H9 (cell line): ENCODE measurements at regions not wholly inside any gene's neighbourhood (a gene's known extent, or its start where the extent isn't known, plus 50 kb on each side); places are given as distances from the start of the nearest gene placed in this dataset.

Experiments used
- DNase-seq: peaks from one replicate; pipeline ENCODE4 v3.0.0-alpha.2; 2017
- H2AFZ ChIP-seq: one replicate; pipeline ENCODE4 v1.6.1; 2013; ENCODE audit warnings: mild to moderate bottlenecking, low read length, control low read depth, moderate library complexity
- H2AK5ac ChIP-seq: 2 replicates; pipeline ENCODE4 v1.6.1; 2013; ENCODE audit warnings: low read length, control low read depth, mixed read lengths; ENCODE audit not compliant: insufficient read length
- H2BK120ac ChIP-seq: one replicate; pipeline ENCODE4 v1.6.1; 2013; ENCODE audit warnings: low read depth, mild to moderate bottlenecking, low read length, control low read depth, inconsistent platforms; ENCODE audit not compliant: poor library complexity, severe bottlenecking
- H2BK12ac ChIP-seq: 2 replicates; pipeline ENCODE4 v1.6.1; 2013; ENCODE audit warnings: low read length, control low read depth, mixed read lengths, low read depth; ENCODE audit not compliant: insufficient read length
- H2BK15ac ChIP-seq: 2 replicates; pipeline ENCODE4 v1.6.1; 2013; ENCODE audit warnings: low read depth, low read length, control low read depth
- H2BK20ac ChIP-seq: one replicate; pipeline ENCODE4 v1.6.1; 2013; ENCODE audit warnings: low read depth, mild to moderate bottlenecking, low read length, control low read depth, inconsistent platforms; ENCODE audit not compliant: poor library complexity, severe bottlenecking
- H2BK5ac ChIP-seq: 2 replicates; pipeline ENCODE4 v1.6.1; 2013; ENCODE audit warnings: low read length, control low read depth, mixed read lengths; ENCODE audit not compliant: insufficient read length
- H3K14ac ChIP-seq: 2 replicates; pipeline ENCODE4 v1.6.1; 2013; ENCODE audit warnings: low read length, control low read depth; ENCODE audit not compliant: insufficient read depth
- H3K18ac ChIP-seq: 2 replicates; pipeline ENCODE4 v1.6.1; 2013; ENCODE audit warnings: low read depth, mild to moderate bottlenecking, mixed read lengths, low read length, control low read depth; ENCODE audit not compliant: insufficient read length
- H3K23ac ChIP-seq: 2 replicates; pipeline ENCODE4 v1.6.1; 2013; ENCODE audit warnings: low read length, control low read depth, mixed read lengths, low read depth; ENCODE audit not compliant: insufficient read length
- H3K23me2 ChIP-seq: 2 replicates; pipeline ENCODE4 v1.6.1; 2013; ENCODE audit warnings: low read depth, mild to moderate bottlenecking, mixed read lengths, low read length, control low read depth; ENCODE audit not compliant: insufficient read length, poor library complexity, severe bottlenecking
- H3K27ac ChIP-seq: 2 replicates; pipeline ENCODE4 v1.5.1; 2013; ENCODE audit warnings: low read length, control low read depth, mixed read lengths, low read depth; ENCODE audit not compliant: insufficient read length
- H3K27me3 ChIP-seq: 2 replicates; pipeline ENCODE4 v1.6.1; 2013; ENCODE audit warnings: low read length, control low read depth, inconsistent platforms; ENCODE audit not compliant: insufficient read depth
- H3K4ac ChIP-seq: 2 replicates; pipeline ENCODE4 v1.6.1; 2013; ENCODE audit warnings: low read depth, mild to moderate bottlenecking, control low read depth, inconsistent platforms, low read length, moderate library complexity
- H3K4me1 ChIP-seq: 2 replicates; pipeline ENCODE4 v1.6.1; 2013; ENCODE audit warnings: low read length, control low read depth, inconsistent platforms; ENCODE audit not compliant: insufficient read depth
- H3K4me2 ChIP-seq: 2 replicates; pipeline ENCODE4 v1.6.1; 2013; ENCODE audit warnings: low read length, control low read depth, mixed read lengths; ENCODE audit not compliant: insufficient read length, insufficient read depth
- H3K56ac ChIP-seq: 2 replicates; pipeline ENCODE4 v1.6.1; 2013; ENCODE audit warnings: low read depth, mild to moderate bottlenecking, mixed read lengths, low read length, control low read depth; ENCODE audit not compliant: insufficient read length
- H3K79me1 ChIP-seq: 2 replicates; pipeline ENCODE4 v1.6.1; 2013; ENCODE audit warnings: low read depth, mild to moderate bottlenecking, moderate library complexity, low read length, control low read depth, inconsistent platforms; ENCODE audit not compliant: insufficient read depth, poor library complexity, severe bottlenecking
- H3K79me2 ChIP-seq: 2 replicates; pipeline ENCODE4 v1.6.1; 2013; ENCODE audit warnings: low read length, control low read depth, inconsistent platforms; ENCODE audit not compliant: insufficient read depth
- H3K9ac ChIP-seq: 2 replicates; pipeline ENCODE4 v1.6.1; 2013; ENCODE audit warnings: low read length, control low read depth, mixed read lengths; ENCODE audit not compliant: insufficient read length; ENCODE audit errors: extremely low read depth
- H3K9me3 ChIP-seq: one replicate; pipeline ENCODE4 v1.6.1; 2013; ENCODE audit warnings: low read depth, low read length, inconsistent platforms; ENCODE audit not compliant: control insufficient read depth
- H3T11ph ChIP-seq: one replicate; pipeline ENCODE4 v1.6.1; 2013; ENCODE audit warnings: mild to moderate bottlenecking, low read length, control low read depth, inconsistent platforms
- H4K20me1 ChIP-seq: one replicate; pipeline ENCODE4 v1.6.1; 2013; ENCODE audit not compliant: control insufficient read depth, insufficient read length, insufficient read depth
- H4K5ac ChIP-seq: 2 replicates; pipeline ENCODE4 v1.6.1; 2013; ENCODE audit warnings: low read depth, mild to moderate bottlenecking, mixed read lengths, low read length, control low read depth; ENCODE audit not compliant: insufficient read length
- H4K8ac ChIP-seq: replicated peaks from 2 replicates; pipeline ENCODE4 v1.6.1; 2013; ENCODE audit warnings: low read length, control low read depth, mixed read lengths, low read depth; ENCODE audit not compliant: insufficient read length
- H4K91ac ChIP-seq: 2 replicates; pipeline ENCODE4 v1.6.1; 2013; ENCODE audit warnings: low read depth, mild to moderate bottlenecking, moderate library complexity, mixed read lengths, low read length, control low read depth; ENCODE audit not compliant: insufficient read length
- H3K27ac Mint-ChIP-seq, 3 experiments: 2 replicates in 2 of 3; 3 replicates in 1 of 3; pipeline ENCODE4 v1.8.0; 2020 to 2021; ENCODE audit warnings: mixed read lengths in 3 of 3, mild to moderate bottlenecking in 1 of 3, moderate library complexity in 1 of 3
- H3K27me3 Mint-ChIP-seq: 2 replicates; pipeline ENCODE4 v1.8.0; 2021; ENCODE audit warnings: low read depth, mild to moderate bottlenecking, moderate library complexity, mixed read lengths
- H3K36me3 Mint-ChIP-seq, 3 experiments: 2 replicates in 2 of 3; 3 replicates in 1 of 3; pipeline ENCODE4 v1.8.0; 2020 to 2021; ENCODE audit warnings: low read depth in 3 of 3, mixed read lengths in 3 of 3; ENCODE audit not compliant: insufficient read depth in 1 of 3
- H3K4me1 Mint-ChIP-seq, 2 experiments: 2 replicates each; pipeline ENCODE4 v1.8.0; 2020; ENCODE audit warnings: mixed read lengths in 2 of 2
- H3K4me3 Mint-ChIP-seq, 2 experiments: 2 replicates in 1 of 2; 3 replicates in 1 of 2; pipeline ENCODE4 v1.8.0; 2020 to 2021; ENCODE audit warnings: mild to moderate bottlenecking in 2 of 2, mixed read lengths in 2 of 2, moderate library complexity in 1 of 2
- H3K9me3 Mint-ChIP-seq, 2 experiments: 2 replicates in 1 of 2; 3 replicates in 1 of 2; pipeline ENCODE4 v1.8.0; 2020; ENCODE audit warnings: mild to moderate bottlenecking in 2 of 2, mixed read lengths in 2 of 2, moderate library complexity in 1 of 2
- WGBS: extraction: QIAGEN DNeasy Blood & Tissue Kit; methylation state at CpG from one replicate; pipeline ENCODE4 v1.1.7; 2013; ENCODE audit warnings: missing lambda C conversion rate, low lambda C conversion rate, mixed read lengths; ENCODE audit not compliant: insufficient read length; ENCODE audit errors: extremely low coverage; 5-methylcytosine and 5-hydroxymethylcytosine counted together
- TF ChIP-seq, protein P1 (sequence below): fragments of 200-600 bp; sonication (generic); conservative IDR thresholded peaks from 3 replicates; pipeline ENCODE4 v1.8.0; 2021; ENCODE audit warnings: antibody characterized with exemption, mild to moderate bottlenecking

DNA sequence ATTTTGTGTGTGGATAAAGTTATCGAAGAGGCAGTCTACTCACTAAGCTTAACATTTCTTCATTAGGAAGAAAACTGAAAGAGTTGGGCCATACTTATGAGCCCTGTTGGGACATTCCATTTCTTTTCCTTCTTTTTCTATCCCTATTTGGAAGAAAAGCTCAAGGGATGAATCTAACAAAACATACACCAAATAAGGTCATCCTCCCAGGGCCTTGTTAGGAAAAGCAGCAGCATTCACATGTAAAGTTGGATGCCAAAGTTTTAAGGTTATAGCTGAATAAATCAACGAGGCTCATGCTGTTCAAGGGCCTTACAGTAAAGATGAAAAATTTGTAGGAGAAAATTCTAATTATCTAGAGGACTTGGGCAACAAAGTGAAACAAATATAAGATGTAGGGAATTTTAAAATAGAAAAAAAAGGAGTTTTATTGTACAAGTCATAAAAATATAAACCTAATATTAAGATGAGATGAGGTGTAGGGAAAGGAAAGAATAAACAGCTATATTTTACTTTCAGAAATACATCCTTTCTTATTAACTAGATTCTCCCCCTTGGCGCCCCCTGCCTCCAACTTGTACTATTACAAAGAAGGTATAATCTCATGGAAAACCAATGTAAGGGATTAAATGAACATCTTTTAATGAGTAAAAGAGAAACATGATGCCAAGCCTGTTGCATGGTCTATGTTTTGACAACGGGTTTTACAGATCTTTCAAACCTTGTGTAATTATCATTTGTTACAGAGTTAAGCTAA, 160.4 kb downstream of the PCDH20 start:
- Histone ChIP-seq H2BK20ac (no peak overlapping the region), H3K4me2 (no peak overlapping the region), H3K23ac (no peak overlapping the region), H4K5ac (no peak overlapping the region), H3K9me3 (no peaks in the 10 kb centered on the region), H2BK120ac (no peak overlapping the region), H4K91ac (no peak overlapping the region), H4K8ac (no peak overlapping the region), H4K20me1 (no peaks in the 10 kb centered on the region), H3K4ac (no peak overlapping the region), H3K56ac (no peak overlapping the region), H3K4me1 (no peaks in the 10 kb centered on the region), H3K27ac (no peak overlapping the region), H2BK5ac (no peak overlapping the region), H2AK5ac (no peak overlapping the region), H2AFZ (no peak overlapping the region), H3K9ac (no peak overlapping the region), H2BK15ac (no peak overlapping the region), H2BK12ac (no peak overlapping the region), H3T11ph (no peak overlapping the region), H3K23me2 (no peaks in the 10 kb centered on the region), H3K79me2 (no peaks in the 10 kb centered on the region), H3K79me1 (no peaks in the 10 kb centered on the region), H3K18ac (no peak overlapping the region), H3K27me3 (no peaks in the 10 kb centered on the region), H3K14ac (no peak overlapping the region)
- no peaks in the 10 kb centered on the region for H3K9me3 Mint-ChIP-seq
- no peak for DNase-seq
- no peak overlapping the region for H3K4me3 Mint-ChIP-seq
- H3K27me3 Mint-ChIP-seq: no peaks in the 10 kb centered on the region
- WGBS: no CpG with 5 or more reads among the region's 4 CpGs
- H3K4me1 Mint-ChIP-seq: peaks cover 10% of the 10 kb centered on the region in 2 experiments
- TF ChIP-seq, protein P1, sequence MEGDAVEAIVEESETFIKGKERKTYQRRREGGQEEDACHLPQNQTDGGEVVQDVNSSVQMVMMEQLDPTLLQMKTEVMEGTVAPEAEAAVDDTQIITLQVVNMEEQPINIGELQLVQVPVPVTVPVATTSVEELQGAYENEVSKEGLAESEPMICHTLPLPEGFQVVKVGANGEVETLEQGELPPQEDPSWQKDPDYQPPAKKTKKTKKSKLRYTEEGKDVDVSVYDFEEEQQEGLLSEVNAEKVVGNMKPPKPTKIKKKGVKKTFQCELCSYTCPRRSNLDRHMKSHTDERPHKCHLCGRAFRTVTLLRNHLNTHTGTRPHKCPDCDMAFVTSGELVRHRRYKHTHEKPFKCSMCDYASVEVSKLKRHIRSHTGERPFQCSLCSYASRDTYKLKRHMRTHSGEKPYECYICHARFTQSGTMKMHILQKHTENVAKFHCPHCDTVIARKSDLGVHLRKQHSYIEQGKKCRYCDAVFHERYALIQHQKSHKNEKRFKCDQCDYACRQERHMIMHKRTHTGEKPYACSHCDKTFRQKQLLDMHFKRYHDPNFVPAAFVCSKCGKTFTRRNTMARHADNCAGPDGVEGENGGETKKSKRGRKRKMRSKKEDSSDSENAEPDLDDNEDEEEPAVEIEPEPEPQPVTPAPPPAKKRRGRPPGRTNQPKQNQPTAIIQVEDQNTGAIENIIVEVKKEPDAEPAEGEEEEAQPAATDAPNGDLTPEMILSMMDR: peak; percentile 70
- peak overlapping the region in 1 of 3 experiments; percentile 80; a peak in 3 of 7 replicates for H3K27ac Mint-ChIP-seq
- peaks cover 0 to 4% (median 0%) of the 10 kb centered on the region in 3 experiments; a peak in 2 of 7 replicates for H3K36me3 Mint-ChIP-seq
